T47D (cell line): ENCODE measurements at regions not wholly inside any gene's neighbourhood (a gene's known extent, or its start where the extent isn't known, plus 50 kb on each side); places are given as distances from the start of the nearest gene placed in this dataset.

Source experiments
- DNase-seq, 2 experiments: peaks; one replicate each; pipeline versions ENCODE4 v3.0.0 to v3.0.0-alpha.2; 2011 to 2012; ENCODE audit warnings: low read depth in 1 of 2, low spot score in 1 of 2
- JUND ChIP-seq: IDR thresholded peaks from 2 replicates; pipeline ENCODE4 v1.6.1; 2012; ENCODE audit warnings: low read depth
- in situ Hi-C: cut with HindIII; loops from 2 replicates; pipeline ENCODE4 v1.10.0; 2016; ENCODE audit warnings: low sequenced_read_pairs, low pct_unique_long_range_greater_than_20kb

DNA sequence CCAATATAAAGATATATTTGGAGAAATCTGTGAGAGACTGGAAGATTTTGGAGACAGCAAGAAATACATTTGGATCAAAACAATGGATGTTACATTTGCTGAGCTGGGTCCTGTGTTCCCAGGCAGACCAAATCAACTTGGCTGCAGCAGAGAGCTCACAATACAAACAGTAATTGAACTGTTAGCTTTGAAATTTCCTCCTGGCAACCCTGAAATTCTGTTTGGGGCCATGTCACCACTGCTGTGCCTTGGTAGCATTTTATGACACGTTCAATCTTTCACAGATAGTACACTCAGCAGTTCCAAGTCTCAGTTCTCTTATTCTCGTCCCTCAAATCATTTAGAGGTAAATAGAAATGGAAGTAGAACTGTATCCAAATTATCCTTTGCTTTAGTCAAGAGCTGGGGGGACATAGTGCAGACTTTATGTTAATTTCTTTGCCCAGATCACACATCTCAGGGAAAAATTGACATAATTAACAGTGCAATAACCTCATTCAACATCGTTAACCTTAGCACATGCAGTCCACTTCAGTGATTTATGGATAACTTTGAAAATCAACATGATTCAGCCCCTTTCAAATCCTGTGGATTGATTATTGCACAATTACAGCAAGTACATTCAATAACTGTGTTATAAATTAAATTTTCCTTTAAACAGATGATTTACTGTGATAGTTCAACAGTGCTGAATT, 277.4 kb upstream of the MC4R start:
- TF ChIP-seq JUND, result no peak
- in situ Hi-C loops, result no loop called here
- no peak for DNase-seq

DNA sequence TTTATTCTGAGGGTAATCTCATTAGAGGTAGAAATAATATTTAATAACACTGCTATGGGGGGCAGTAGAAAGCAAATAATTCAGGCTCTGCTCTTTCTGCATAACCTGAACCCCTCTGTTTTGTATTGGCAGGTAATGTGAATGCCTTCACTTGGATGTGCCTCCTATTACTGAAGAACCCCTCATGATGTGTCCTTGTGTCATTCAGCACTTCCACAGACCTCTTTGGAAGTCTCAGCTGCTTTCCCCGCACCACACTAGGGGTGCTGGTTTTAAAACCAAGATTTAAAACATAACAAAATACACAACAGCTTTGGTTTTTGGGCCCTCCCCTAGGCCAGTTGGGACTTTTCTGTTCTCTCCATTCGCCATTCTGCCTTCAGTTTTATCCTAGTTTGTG, 281.7 kb upstream of the MC4R start:
- DNase-seq, result no peak
- in situ Hi-C loops, result no loop called here
- no peak for TF ChIP-seq JUND

DNA sequence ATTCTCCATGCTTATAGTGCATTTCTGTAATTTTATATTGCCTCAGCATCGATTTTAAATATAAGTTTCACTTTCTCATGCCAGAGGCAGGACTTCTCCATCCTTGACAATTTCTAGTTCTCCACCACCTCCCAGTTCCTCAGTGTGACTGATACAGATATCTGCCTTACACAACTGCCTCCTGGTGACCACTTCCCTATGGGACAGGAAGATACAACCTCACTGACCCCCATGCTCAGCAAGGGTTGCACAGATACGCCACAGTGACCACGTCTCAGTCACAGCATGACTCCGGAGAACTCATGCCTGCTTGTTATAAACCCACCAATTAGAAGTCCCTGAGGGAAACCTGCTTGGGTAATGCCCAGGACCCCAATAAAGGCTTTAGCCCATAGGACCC, 284.0 kb upstream of the MC4R start:
- no peak for DNase-seq
- no peak for TF ChIP-seq JUND
- in situ Hi-C loops, result no loop called here

DNA sequence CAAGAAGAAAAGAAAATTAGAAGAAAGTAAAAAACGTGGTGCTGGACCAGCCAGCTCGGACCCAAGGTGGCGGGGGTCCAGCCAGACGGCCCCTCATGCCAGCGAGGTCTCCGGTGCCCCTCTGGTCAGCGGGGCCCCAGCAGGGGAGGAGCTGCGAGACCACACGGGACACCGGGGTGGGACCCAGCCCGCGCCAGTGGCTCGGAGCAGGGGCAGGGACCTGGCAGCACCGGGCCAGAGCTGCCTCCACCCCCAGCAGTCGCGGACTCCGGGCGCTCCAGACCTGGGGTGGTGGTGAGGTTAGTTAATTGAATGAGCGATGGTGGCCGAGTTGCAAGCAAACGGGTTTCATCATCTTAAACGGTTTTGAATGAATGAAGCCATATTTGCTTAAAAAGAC, 289.9 kb upstream of the MC4R start:
- no peak for DNase-seq
- TF ChIP-seq JUND, result no peak
- in situ Hi-C loops, result no loop called here

DNA sequence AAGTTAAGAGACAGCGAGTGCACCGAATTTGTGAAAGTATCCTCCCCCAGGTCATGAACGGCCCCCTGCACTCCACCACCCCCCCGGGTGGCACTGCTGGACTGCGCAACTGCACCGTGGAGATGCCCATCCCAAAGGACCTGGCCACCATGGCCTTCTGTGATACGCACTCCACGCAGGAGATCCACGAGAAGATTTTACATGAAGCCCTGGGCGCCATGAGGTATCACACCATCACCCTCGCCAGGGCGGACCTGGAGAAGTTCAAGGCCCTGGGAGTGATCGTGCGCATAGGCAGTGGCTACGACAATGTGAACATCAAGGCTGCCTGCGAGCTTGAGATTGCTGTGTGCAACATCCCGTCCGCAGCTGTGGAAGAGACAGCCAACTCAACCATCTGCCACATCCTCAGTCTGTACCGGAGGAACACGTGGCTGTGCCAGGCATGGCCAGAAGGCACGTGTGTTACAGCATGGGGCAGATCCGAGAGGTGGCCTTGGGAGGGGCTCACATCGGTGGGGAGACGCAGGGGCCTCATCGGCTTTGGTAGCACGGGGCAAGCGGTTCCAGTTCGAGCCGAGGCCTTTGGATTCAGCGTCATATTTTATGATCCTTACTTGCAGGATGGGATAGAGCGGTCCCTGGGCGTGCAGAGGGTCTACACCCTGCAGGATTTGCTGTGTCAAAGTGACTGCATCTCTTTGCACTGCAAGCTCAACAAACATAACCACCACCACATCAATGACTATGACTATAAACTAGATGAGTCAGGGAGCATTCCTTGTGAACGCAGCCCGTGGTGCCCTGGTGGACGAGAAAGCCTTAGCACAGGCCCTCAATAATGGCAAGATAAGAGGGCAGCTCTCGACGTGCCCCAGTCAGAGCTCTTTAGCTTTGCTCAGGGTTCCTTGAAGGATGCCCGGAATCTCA, 290.8 kb upstream of the MC4R start:
- TF ChIP-seq JUND, result no peak
- no peak for DNase-seq
- in situ Hi-C loops, result no loop called here

DNA sequence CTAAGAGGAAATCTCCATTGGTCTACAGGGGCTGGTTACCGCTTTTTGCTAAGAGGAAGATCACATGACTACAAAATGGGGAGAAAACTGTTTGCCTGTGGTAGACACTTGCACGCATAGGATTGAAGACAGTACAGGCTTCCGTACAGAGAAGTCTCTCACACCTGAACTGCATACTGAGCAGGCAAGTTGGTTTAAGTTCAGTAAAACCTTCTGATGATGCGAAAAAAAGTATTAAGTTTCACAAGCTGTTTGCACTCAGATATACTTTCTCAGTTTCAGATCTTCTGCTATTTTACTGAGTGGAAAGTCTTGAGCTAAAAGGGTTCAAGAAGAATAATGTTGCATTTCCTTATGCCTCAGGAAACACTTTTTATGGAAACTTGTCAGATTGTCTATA, 292.2 kb upstream of the MC4R start:
- DNase-seq, result no peak
- TF ChIP-seq JUND, result no peak
- in situ Hi-C loops, result no loop called here

DNA sequence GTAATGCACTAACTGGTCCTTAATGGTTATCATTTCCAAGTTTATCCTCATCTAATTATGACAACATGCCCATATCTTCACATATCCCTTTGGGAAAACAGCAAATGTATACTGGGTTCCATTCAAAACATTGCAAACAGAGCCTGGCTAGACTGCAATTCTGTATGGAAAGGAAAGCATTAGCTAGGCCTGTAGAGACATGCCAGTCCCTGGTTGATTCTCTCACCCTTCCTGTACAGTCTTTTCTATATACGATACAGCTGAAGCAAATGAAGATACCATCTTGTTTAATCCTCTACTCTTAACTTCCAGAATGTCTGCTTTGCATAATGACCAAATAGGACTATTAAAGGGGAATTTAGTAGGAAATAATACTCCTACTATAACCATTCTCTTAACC, 294.4 kb upstream of the MC4R start:
- no peak for TF ChIP-seq JUND
- in situ Hi-C loops, result no loop called here
- no peak for DNase-seq

DNA sequence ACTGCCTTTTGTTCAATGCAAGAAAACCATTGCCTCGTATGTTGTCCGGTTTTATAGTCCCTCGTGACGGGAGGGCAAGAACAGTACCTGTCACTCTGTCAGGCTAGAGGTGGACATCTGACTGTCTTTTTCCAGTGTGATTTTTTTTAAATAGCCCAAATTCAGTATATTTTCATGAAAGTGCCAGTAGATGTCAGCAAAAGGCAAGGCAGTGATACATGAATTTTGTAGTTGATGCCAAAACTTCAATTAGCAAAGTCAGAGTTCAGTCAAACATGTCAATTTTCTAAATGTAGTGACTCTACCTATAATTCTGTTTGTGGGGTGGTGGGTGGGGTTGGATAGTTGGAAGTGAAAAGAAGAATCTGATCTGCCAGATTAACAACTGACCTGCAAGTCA, 296.0 kb upstream of the MC4R start:
- in situ Hi-C loops, result no loop called here
- no peak for DNase-seq
- no peak for TF ChIP-seq JUND

DNA sequence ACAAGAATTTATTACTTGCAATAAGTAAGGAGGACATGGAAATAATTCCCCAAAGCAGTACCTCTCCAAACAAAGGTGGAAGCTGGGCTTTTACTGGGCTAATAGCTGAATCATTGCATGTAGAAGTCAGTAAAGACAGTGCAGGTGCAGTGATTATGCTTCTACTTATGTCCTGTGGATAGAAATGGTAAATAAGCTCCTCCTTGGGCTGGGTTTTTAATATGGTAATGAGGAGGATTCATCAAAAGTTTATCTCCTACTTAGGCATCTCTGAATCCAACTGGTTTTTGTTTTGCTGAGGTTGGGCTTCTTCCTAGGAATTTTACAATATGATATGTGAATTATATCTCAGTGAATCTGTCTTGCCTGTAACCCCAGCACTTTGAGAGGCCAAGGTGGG, 297.4 kb upstream of the MC4R start:
- no peak for TF ChIP-seq JUND
- in situ Hi-C loops, result no loop called here
- DNase-seq, result no peak

DNA sequence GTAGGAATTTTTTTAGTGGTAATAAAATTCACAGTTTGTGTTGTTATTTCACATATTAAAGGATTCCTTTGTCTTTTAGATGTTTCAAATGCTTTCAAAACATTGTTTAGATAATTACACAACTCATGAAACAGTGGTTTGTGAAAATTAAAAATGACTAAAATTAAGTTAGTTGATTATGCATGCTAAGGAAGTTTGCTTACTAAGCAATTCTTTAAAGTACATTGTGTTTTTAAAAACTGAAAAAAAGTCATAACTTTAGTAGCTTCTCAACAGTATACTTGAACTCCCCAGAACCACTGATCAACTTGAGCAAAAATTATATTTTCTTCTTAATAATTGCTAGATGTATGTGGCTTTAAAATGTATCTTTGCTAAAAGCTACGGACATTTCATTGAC, 298.4 kb upstream of the MC4R start:
- in situ Hi-C loops, result no loop called here
- no peak for TF ChIP-seq JUND
- DNase-seq, result no peak

DNA sequence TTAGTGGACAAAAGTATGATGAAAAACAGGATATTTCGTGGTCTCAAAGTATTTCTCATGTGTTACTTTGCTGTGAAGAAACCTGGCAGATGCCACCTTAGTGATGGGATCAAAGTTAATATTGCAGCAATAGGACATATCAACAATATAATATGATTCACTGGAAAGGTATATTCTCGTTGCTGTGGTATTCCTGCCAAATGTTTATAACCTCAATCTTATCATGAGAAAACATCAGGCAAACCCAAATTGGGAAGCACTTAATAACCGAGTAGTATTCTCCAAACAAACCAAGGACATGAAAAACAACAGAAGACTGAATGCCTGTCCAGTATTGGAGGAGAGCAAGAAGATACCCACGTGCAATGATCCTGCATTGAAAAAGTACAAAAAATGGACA, 302.6 kb upstream of the MC4R start:
- no peak for DNase-seq
- in situ Hi-C loops, result no loop called here
- TF ChIP-seq JUND, result no peak

DNA sequence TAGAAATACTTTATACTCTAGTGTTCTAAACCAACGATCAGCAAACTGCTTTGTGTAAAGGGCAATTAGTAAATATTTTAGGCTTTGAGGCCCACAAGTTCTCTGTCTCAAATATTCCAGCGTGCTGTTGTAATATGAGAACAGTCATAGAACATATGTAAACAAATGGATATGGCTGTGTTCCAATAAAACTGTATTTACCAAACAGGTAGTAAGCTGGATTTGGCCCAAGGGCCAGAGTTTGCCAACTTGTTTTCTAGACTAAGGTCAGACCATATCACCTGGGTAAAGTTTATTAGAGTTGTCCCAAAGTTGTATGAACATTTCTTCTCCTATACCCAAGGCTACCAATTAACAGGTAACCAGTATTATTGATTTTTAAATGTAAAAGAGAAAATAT, 303.2 kb upstream of the MC4R start:
- DNase-seq, result peak in 1 of 2 experiments; percentile 52
- in situ Hi-C loops, result no loop called here
- TF ChIP-seq JUND, result no peak

DNA sequence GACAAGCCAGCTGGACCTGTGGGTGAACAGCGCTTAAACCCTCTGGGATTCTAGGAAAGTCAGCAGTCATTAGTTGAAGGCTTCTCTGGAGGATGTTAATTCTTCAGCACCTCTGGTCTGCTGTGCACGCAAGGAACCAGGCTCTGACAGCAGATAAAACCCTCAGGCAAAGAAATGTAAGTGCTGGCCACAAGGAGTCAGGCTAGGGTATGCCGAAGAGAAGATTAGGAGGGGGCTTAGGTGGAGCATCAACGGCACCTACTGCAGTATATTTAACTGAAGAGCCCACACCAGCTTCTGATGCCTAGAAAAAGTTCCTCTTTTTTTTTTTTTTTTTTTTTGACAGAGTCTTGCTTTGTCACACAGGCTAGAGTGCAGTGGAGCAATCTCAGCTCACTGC, 304.2 kb upstream of the MC4R start:
- DNase-seq, result no peak
- in situ Hi-C loops, result no loop called here
- no peak for TF ChIP-seq JUND
